HL-60 (cell line): ENCODE measurements at regions not wholly inside any gene's neighbourhood (a gene's known extent, or its start where the extent isn't known, plus 50 kb on each side); places are given as distances from the start of the nearest gene placed in this dataset.

ENCODE experiments used
- DNase-seq, 2 experiments: peaks; one replicate each; pipeline ENCODE4 v3.0.0-alpha.2; 2010 to 2020; ENCODE audit warnings: low read depth in 1 of 2, low spot score in 1 of 2
- H3K27ac ChIP-seq: fragments of 250-450 bp; sonication (Bioruptor Pico); replicated peaks from 2 replicates; pipeline ENCODE4 v1.5.1; 2020; ENCODE audit warnings: mild to moderate bottlenecking, moderate library complexity
- H3K27me3 ChIP-seq: fragments of 250-450 bp; sonication (Bioruptor Pico); 2 replicates; pipeline ENCODE4 v1.5.1; 2021; ENCODE audit warnings: mild to moderate bottlenecking, moderate library complexity; ENCODE audit not compliant: insufficient read depth, poor library complexity, severe bottlenecking
- H3K4me3 ChIP-seq: replicated peaks from 2 replicates; pipeline ENCODE4 v1.5.1; 2011; ENCODE audit warnings: mild to moderate bottlenecking, control low read depth, low read length; ENCODE audit not compliant: insufficient read depth
- CTCF ChIP-seq: IDR thresholded peaks from one replicate; pipeline ENCODE4 v1.5.1; 2011; ENCODE audit warnings: low read length, control low read depth, inconsistent platforms; ENCODE audit not compliant: insufficient read depth
- GABPA ChIP-seq: IDR thresholded peaks from 2 replicates; pipeline ENCODE4 v1.6.1; 2012; ENCODE audit warnings: low read depth
- POLR2AphosphoS5 ChIP-seq: IDR thresholded peaks from 2 replicates; pipeline ENCODE4 v1.6.1; 2012; ENCODE audit warnings: low read depth
- REST ChIP-seq: IDR thresholded peaks from 2 replicates; pipeline ENCODE4 v1.6.1; 2012; ENCODE audit warnings: low read depth; ENCODE audit not compliant: insufficient replicate concordance
- SPI1 ChIP-seq: IDR thresholded peaks from 2 replicates; pipeline ENCODE4 v1.6.1; 2012; ENCODE audit warnings: low read depth, mild to moderate bottlenecking, borderline replicate concordance

GRCh38 chr13:50406831-50407230 is 391.6 kb downstream of the KCNRG start:
- DNase-seq: no peak
- no peak overlapping the region for H3K27ac ChIP-seq
- H3K27me3 ChIP-seq: no peaks in the 10 kb centered on the region
- H3K4me3 ChIP-seq: no peak overlapping the region
- no peak for TF ChIP-seq GABPA
- TF ChIP-seq SPI1: no peak
- no peak for TF ChIP-seq REST
- TF ChIP-seq CTCF: no peak
- no peak for TF ChIP-seq POLR2AphosphoS5

GRCh38 chr13:50408068-50408467 is 392.8 kb downstream of the KCNRG start:
- no peaks in the 10 kb centered on the region for H3K27me3 ChIP-seq
- no peak overlapping the region for H3K4me3 ChIP-seq
- H3K27ac ChIP-seq: no peak overlapping the region
- TF ChIP-seq REST (no peak), SPI1 (no peak), CTCF (no peak), GABPA (no peak), POLR2AphosphoS5 (no peak)
- no peak for DNase-seq

- Histone ChIP-seq H3K27ac (no peak overlapping the region), H3K4me3 (no peak overlapping the region), H3K27me3 (no peaks in the 10 kb centered on the region)
- TF ChIP-seq SPI1 (no peak), POLR2AphosphoS5 (no peak), GABPA (no peak), REST (no peak), CTCF (no peak)
- DNase-seq: no peak
Observed at GRCh38 chr13:50409220-50409619, 394.0 kb downstream of the KCNRG start.
